ENCODE measurements at regions not wholly inside any gene's neighbourhood (a gene's known extent, or its start where the extent isn't known, plus 50 kb on each side); places are given as distances from the start of the nearest gene placed in this dataset.

DNA sequence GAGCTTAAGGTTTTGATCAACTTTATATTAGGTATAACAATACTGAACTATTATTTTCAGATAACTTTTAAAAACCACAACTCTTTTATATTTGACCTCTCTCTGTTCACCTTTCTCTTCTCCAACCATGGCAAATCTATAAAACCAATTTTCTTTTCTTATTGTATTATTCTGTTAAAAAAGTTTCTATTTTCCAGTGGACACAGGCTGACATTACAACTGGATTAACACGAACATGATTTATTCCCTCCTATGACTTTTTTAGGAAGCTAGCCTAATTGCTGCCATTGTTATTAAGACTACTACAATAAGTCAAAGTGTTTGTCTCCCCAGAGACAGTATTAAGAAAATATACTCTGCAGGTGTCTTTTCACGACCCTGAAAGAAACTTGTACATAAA, 2291.1 kb upstream of the PCDH20 start:
- no peak overlapping the region for H3K27ac ChIP-seq
- ChIA-PET POLR2A (ENCODE audit: low non-redundant PET) (no interaction called here), CTCF (no interaction called here)
- no peak for DNase-seq (ENCODE audit: low spot score)
- TF ChIP-seq CTCF (conservative IDR thresholded peaks at IDR 0.05; ENCODE audit: low read depth) = no peak

GRCh38 chr13:63704521-63704920, 2288.9 kb upstream of the PCDH20 start:
- ChIA-PET CTCF (no interaction called here), POLR2A (ENCODE audit: low non-redundant PET) (no interaction called here)
- H3K27ac ChIP-seq = no peak overlapping the region
- DNase-seq (ENCODE audit: low spot score) = no peak
- TF ChIP-seq CTCF (conservative IDR thresholded peaks at IDR 0.05; ENCODE audit: low read depth) = no peak

DNA sequence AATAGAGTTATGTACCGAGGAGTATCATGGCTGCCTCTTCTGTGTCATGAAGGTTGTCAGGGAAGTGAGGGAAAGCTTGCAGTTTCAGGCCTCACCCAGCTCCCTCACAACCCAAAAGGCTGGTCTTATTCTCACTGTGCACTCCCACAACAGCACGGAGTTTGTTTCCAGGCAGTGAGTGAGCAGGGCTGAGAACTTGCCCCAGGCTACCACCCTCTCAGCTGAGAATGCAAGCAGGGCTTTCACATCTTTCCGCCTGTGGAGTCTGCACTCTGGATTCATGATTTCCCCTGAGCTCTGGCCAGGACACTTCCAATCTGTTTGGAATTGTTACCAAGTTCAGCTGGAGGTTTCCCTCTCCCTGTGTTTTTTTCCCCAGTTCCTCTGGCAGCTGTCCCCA, 2284.7 kb upstream of the PCDH20 start:
- no peak overlapping the region for H3K27ac ChIP-seq
- CTCF ChIA-PET = no interaction called here

DNA sequence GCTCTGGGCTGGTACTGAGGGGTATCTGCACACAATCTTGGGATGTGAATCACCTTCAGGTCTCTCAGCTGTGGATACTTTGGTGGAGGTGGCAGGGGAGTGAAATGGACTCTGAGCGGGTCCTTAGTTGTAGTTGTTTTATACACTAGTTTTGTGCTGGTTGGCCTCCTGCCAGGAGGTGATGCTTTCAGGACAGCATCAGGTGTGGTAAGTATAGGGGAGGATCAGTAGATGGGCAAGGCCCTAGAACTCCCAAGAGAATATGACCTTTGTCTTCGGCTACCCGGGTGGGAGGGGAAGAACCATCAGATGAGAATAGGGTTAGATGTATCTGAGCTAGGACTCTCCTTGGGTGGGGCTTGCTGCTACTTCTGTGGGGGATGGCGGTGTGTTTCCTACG, 2284.3 kb upstream of the PCDH20 start:
- no peak overlapping the region for H3K27ac ChIP-seq
- CTCF ChIA-PET = no interaction called here
- no peak for DNase-seq (ENCODE audit: low spot score)
- POLR2A ChIA-PET (ENCODE audit: low non-redundant PET) = no interaction called here
- no peak for TF ChIP-seq CTCF (conservative IDR thresholded peaks at IDR 0.05; ENCODE audit: low read depth)

More for the DNA sequence above, 2284.7 kb upstream of the PCDH20 start:
- no peak for DNase-seq (ENCODE audit: low spot score)
- no peak for TF ChIP-seq CTCF (conservative IDR thresholded peaks at IDR 0.05; ENCODE audit: low read depth)
- POLR2A ChIA-PET (ENCODE audit: low non-redundant PET) = no interaction called here

DNA sequence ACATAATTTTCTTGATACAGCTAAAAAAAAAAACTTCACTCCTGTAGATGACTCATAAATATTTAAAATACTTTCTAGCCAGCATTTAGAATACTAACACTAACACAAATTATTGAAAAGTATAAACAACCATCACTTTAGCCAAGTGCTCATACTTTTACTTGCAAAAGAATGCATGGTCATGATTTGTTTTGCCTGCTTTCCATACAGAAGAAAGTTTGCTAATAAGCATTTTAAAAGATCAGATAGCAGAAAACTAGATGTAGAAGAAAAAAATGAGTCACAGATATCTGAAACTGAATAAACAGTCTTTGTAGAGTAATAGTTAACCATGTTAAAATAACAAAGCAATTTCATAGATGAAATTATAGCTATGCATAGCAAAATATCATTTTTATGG, 2280.4 kb upstream of the PCDH20 start:
- CTCF ChIA-PET = no interaction called here

GRCh38 chr13:63693696-63694095, 2278.0 kb upstream of the PCDH20 start:
- no peak for DNase-seq (ENCODE audit: low spot score)
- no peak overlapping the region for H3K27ac ChIP-seq
- ChIA-PET POLR2A (ENCODE audit: low non-redundant PET) (no interaction called here), CTCF (interaction anchor here (0.5 kb wide), 1 partner anchor 984 kb away, joined by 3 read pairs; no protein-coding TSS in a partner anchor)
- TF ChIP-seq CTCF (conservative IDR thresholded peaks at IDR 0.05; ENCODE audit: low read depth) = no peak

More for the DNA sequence above, 2280.4 kb upstream of the PCDH20 start:
- POLR2A ChIA-PET (ENCODE audit: low non-redundant PET) = no interaction called here
- TF ChIP-seq CTCF (conservative IDR thresholded peaks at IDR 0.05; ENCODE audit: low read depth) = no peak
- DNase-seq (ENCODE audit: low spot score) = no peak
- no peak overlapping the region for H3K27ac ChIP-seq

- ChIA-PET CTCF (interaction anchor here (0.6 kb wide), 1 partner anchor 1275 kb away, joined by 4 read pairs; no protein-coding TSS in a partner anchor), POLR2A (ENCODE audit: low non-redundant PET) (no interaction called here)
- no peak for TF ChIP-seq CTCF (conservative IDR thresholded peaks at IDR 0.05; ENCODE audit: low read depth)
- no peak overlapping the region for H3K27ac ChIP-seq
- DNase-seq (ENCODE audit: low spot score) = no peak
These were observed 2275.8 kb upstream of the PCDH20 start for GRCh38 chr13:63691474-63691873.
